Body of pancreas (tissue), 4 donors: ENCODE measurements at regions not wholly inside any gene's neighbourhood (a gene's known extent, or its start where the extent isn't known, plus 50 kb on each side); places are given as distances from the start of the nearest gene placed in this dataset.

ENCODE experiments used
- CTCF ChIP-seq, 7 experiments: fragments of 450-650 bp in 4 of 7; fragments of 200-600 bp in 3 of 7; sonication (generic) in 3 of 7; IDR thresholded peaks; one replicate each; pipeline ENCODE4 v1.5.1; 2016 to 2019; ENCODE audit warnings: antibody characterized with exemption in 7 of 7
- POLR2A ChIP-seq, 3 donors: fragments of 450-650 bp; IDR thresholded peaks; one replicate each; pipeline ENCODE4 v1.6.1; 2016; ENCODE audit warnings: antibody characterized with exemption in 3 of 3, mild to moderate bottlenecking in 2 of 3

GRCh38 chr5:96049398-96050272 is 88.0 kb upstream of the ELL2 start:
- TF ChIP-seq CTCF (IDR thresholded peaks at IDR 0.05) = no peak
- no peak for TF ChIP-seq POLR2A (IDR thresholded peaks at IDR 0.05)
